CD4-positive, alpha-beta T cell treated with Interferon alpha-2 for 1 hour (primary cell): ENCODE measurements at regions not wholly inside any gene's neighbourhood (a gene's known extent, or its start where the extent isn't known, plus 50 kb on each side); places are given as distances from the start of the nearest gene placed in this dataset.

Experiments used
- DNase-seq, 2 donors: peaks; one replicate each; pipeline ENCODE4 v3.0.0-alpha.2; 2020 to 2022

GRCh38 chr5:5573798-5574380, 151.4 kb downstream of the ICE1 start:
- DNase-seq = no peak

- no peak for DNase-seq
These were observed 150.7 kb downstream of the ICE1 start for GRCh38 chr5:5572976-5573797.

GRCh38 chr5:5572010-5572865, 149.8 kb downstream of the ICE1 start:
- DNase-seq = no peak

GRCh38 chr5:5570646-5571045, 148.2 kb downstream of the ICE1 start:
- no peak for DNase-seq

- DNase-seq = no peak
These were observed 142.4 kb downstream of the ICE1 start for GRCh38 chr5:5564898-5565297.

- DNase-seq = no peak
These were observed 137.5 kb downstream of the ICE1 start for GRCh38 chr5:5560016-5560415.

GRCh38 chr5:5558638-5559527, 136.4 kb downstream of the ICE1 start:
- DNase-seq = no peak

GRCh38 chr5:5558102-5558501, 135.6 kb downstream of the ICE1 start:
- no peak for DNase-seq

- no peak for DNase-seq
These were observed 129.0 kb downstream of the ICE1 start for GRCh38 chr5:5551499-5551898.

GRCh38 chr5:5546408-5546807, 123.9 kb downstream of the ICE1 start:
- no peak for DNase-seq

GRCh38 chr5:5544094-5544663, 121.7 kb downstream of the ICE1 start:
- DNase-seq = no peak

- no peak for DNase-seq
These were observed 120.2 kb downstream of the ICE1 start for GRCh38 chr5:5542654-5543053.

- DNase-seq = no peak
These were observed 117.6 kb downstream of the ICE1 start for GRCh38 chr5:5540065-5540464.
